GM21390 (cell line): ENCODE measurements at regions not wholly inside any gene's neighbourhood (a gene's known extent, or its start where the extent isn't known, plus 50 kb on each side); places are given as distances from the start of the nearest gene placed in this dataset.

ENCODE experiments used
- ATAC-seq: cut with Tn5 transposase; IDR thresholded peaks from one replicate; pipeline ENCODE4 v1.9.1; 2021; ENCODE audit not compliant: unreplicated experiment

DNA sequence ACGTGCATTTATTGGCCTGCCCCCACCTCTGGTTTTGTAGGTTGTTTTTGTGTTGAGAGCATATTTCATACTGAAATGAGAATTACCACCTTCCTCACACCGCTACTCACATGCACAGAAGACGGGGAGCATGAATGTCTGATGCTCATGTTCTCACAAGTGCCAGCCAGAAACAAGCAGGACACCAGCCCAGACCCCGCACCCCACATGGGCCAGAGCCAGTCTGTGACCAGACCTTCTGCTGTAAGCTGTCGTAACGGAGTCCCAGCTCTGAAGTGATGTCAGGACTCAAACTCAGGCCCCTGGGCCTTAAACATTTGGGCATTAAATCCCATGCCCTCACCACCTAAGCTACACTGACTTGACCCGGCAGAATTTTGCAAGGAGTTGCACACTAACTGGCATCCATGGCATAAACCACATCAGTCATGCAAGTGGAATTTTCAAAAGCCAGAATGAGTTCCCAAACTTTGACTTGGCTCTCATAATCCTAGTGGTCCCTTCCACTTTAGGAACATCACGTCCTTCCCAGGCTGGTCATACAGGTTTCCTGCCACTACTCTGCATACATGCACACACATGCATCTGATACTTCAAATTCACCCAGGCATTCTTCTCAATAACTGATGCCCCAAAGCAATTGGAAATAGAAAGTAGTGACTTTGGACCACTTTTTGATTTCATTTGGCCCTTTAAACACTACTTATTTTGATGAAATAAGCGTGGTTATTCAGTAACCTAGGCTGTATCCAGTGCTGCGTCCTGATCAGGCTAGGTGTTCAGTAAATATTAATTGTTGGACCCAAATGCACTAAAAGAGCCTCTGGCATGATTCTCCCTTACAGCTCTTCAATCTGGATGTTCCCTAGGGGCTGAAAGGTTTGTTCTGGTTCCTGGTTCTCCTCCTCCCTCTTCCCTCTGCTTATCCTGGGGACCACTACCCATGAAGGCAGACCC is 223.1 kb upstream of the ID2 start:
- ATAC-seq = no peak

GRCh38 chr2:8459474-8459873 is 222.4 kb upstream of the ID2 start:
- ATAC-seq = no peak

DNA sequence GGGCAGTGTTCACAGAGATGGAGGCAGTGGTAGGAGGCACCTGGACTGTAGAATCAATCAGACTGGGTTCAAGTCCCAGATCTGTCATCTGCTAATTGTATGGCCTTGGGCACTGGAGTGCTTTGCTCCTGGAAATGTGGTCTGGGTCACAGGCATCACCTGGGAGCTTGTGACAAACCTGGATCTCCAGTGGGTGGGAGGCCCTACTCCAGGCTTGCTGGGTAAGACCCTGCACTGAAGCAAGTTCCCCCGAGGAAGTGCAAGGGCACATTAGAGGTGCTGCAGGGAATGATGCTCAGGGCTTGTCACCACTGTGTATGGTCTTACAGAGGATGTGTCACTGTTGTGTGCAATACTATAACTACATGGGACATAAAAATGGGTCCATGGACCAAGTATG is 220.5 kb upstream of the ID2 start:
- no peak for ATAC-seq

DNA sequence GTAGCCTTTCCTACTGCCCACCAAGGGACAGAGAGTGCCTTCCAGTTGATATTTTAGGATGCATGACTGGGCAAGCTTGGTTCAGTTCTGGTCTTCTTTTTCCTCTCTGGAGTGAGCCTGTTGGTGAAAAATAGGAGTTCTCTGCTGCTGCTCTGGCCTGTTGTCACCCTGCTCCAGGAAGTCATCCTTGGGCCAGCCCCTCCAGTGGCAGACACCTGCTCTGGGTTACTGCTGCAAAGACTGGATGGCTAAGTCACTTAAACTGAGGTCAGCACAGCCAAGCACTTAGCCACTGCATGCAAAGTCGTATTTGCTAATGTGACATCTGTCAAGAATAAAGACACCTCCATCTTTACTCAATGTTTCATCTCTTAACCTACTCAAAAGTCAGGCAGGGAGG is 219.6 kb upstream of the ID2 start:
- ATAC-seq = no peak

GRCh38 chr2:8462899-8463648 is 218.8 kb upstream of the ID2 start:
- ATAC-seq = no peak

GRCh38 chr2:8465560-8465959 is 216.3 kb upstream of the ID2 start:
- ATAC-seq = no peak

DNA sequence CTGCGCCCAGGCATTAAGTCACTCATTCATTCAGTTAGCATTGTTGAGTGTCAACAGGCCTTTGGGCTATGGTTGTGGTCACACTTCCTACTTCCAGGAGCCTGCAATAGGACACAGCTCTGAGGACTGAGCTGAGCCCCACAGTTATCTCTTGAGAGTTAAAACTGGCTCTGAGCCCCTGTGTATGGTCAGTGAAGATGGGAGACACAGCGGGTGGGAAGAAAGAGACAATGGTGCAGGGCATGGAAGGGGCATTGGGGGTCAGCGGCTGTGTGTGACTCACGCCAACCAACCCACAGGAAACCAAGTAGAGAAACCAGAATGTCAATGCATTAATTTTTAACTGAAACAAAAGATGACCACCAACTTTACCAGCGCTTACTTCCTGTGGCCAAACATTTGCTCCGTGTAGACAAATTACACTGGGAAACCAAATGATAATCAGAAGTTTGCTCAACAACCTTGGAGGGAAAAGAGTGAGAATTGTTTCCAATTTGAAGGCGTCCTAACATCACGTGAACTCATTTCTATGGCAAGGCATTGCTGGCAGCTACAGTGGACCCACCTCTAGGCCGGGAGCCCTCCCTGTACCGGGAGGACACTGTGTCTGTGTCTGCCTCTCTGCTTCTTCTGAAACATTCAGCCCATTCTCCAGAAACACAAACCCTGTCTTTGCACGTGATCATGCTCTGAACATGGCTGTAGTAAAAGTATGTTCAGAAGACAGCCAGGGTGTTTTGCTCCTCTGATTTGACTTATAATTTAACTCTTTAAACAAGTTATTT is 212.0 kb upstream of the ID2 start:
- no peak for ATAC-seq

DNA sequence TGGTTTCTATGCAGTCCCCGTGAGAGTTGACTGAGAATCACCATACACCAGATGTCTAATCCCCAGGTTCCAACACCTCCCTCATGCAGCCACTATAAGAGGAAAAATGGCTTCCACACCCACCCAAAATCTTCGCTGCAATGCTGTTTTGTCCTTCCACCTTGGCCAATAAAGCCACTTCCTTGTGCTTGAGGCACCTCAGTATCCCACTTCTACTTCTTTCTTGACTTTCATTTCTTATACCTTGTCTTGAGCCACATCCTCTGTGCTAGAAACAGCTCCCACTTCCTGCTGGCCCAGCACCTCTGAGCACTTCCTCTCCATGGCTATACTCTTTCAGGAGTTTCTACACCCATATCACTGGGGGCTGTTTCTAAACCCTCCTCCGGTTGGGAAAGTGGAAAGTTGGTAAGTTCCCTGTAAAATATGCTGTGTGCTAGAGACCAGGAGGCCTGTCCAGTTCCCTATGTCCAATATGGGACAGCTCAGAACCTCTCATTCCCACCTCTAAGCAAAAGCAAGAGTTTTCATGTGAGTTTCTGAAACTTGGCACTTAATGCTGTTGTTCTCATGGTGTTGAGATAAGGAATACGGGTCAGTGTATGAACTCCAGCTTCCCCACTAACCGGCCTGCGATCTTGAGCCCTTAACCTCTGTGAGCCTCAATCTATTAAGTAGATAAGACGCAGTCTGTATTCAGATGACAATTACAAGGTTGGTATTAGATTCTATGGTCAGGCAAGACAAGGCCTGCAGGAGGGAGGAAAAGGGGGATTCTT is 209.1 kb upstream of the ID2 start:
- peak; percentile 67 for ATAC-seq

GRCh38 chr2:8475349-8476031 is 206.4 kb upstream of the ID2 start:
- no peak for ATAC-seq

DNA sequence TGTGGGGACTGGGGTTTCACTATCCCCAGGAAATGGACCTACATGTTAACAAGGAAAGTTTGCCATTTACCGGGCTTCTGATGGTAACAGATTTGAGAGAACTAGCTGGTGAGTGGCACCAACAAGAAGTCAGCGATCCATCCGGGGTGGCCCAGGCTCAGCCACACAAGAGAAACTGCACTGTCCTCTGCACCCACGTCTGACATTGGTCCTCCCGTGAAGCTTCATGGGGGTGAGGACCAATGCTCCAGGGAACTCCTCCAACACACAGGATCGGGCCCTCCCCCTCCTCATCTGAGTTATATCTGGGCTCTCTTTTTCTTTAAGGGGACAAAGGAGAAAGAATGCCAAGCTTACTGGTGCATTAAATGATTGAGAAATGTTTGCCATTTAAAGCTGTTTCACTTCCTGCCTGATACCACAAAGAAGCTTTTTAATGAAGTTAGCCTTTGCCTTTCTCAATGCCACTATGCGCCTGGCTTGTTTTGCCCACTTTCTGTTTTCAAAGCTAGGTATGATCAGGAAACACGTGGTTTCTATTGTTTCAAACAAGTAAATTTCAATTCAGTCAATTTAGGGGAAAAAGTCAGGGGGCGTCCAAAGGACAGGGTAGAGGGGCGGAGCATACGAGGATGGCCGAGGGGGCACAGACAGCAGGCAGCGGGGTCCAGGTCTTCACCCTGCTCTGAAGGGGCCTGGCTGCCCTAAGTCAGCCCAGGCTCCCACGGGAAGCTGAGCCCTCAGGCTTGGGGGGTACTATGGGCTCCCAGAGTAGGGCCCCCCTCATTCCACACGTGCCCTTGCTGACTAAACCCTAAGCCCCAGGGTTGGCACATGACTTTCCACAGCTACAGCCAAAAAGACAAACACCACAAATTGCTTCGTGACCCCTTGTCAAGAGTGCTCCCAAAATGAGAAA is 204.0 kb upstream of the ID2 start:
- ATAC-seq = peak; percentile 56

- no peak for ATAC-seq
These were observed 203.4 kb upstream of the ID2 start for GRCh38 chr2:8478471-8478793.

DNA sequence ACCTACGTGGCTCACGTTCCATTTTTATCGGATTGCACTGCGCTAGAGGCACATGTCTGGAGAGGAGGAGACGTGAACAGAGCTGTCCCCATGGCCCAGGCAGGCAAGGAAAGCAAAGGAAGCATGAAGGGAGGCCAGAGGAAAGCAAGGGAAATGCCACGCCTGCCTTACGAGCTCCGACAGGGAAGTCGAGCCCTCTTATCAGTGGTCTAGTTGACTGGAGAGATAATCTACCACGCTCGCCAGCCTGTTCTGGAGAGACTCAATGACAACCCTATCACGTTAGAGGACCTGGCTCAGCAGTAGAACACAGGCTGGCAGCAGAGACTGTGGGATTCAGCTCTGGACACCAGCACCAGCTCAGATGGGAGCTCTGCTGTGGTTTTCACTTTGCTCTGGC is 202.6 kb upstream of the ID2 start:
- no peak for ATAC-seq

DNA sequence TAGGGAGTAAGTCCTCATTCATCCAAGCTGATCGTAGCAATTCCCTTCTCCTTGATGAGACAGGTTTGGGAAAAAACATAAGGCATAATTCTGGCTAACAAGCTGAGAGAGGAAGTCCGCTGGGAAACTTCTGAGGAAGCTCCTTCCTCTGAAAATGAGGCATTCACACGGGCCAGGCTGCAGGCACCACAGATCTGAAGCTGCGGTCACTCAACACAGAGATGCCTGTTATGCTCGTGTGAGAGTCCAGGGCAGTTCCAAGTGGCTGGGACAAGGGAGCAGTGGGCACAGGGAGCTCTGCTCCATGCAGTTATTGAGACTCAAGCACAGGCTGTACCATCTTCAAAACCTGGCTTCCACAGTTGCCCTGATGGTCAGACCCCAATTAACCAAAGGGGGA is 200.9 kb upstream of the ID2 start:
- ATAC-seq = no peak

DNA sequence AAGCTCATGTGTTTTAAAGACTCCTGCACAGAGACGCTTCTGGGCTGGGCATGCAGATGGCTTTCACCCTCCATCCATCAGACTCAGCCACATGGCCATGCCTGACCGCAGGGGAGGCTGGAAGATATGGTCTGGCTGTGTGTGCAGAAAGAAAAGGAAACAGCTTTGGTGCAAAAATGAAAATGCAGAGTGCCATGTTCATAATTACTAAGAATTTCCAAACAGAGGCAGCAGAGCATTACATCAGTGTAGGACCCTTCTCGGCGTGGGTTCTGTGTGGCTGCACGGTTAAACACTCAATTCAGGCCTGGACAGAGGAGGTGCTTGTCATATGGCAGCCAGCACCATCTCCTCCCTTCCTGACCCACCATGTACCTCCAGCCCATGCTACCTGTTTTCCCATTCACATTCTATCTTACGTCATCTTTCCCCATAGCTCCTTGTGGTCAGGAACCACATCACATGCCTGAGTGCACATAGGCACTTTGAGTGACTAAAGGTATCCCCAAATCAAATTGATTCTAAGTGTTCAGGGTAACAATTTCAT is 200.3 kb upstream of the ID2 start:
- ATAC-seq = peak; percentile 56

- no peak for ATAC-seq
These were observed 199.4 kb upstream of the ID2 start for GRCh38 chr2:8482432-8482831.

DNA sequence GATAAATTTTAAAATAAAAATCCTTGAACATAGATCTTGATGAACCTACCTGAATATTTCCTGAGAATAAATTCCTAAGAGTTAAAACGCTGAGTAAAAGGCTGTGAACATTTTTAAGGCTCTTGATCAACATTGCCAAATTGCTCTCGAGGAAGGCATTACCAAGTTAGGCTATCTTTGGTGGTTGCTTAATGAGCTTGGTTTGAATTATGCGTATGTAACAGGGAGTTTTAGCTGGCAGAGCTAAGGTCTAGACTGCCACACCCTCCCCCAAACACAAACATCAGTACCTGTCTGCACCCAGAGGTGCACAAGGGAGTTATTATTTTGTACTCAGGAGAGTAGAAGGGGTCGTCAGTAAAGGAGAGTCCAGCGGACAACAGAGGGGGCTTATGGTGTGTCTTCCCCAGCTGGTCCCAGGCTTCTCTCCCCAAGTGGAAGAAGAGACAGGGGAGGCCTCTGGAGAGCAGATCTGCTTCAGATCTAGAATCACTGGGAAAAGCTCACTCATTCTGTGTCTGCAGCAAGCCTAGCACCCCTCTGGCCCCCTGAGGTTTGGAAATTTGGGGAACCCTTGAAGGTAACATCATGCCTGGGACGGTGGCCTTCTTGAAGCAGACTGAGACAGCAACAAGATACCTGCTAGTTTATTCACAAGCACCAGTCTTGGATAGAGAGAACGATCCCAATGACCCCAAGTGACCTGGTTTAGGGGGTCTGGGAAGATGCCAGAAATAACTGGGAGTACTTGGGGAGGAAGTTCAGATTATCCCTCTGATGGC is 197.2 kb upstream of the ID2 start:
- ATAC-seq = no peak

DNA sequence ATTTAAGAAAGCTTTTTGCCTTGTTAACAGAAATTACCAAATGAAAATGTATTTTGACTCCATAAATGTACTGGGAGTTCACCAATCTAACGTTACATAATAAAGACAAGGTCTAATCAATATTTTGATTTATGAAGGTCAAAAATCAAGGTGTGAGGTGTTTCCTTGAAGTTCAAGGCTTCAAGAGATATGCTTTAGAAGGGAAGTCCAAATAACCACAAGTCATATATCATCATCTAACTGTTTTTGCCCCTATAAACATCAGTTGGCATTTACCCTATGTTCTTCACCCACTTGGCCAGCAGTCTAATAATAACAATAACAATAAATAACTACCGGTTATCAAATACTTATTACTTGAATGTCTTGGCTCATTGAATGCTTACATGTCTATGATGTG is 196.1 kb upstream of the ID2 start:
- no peak for ATAC-seq

DNA sequence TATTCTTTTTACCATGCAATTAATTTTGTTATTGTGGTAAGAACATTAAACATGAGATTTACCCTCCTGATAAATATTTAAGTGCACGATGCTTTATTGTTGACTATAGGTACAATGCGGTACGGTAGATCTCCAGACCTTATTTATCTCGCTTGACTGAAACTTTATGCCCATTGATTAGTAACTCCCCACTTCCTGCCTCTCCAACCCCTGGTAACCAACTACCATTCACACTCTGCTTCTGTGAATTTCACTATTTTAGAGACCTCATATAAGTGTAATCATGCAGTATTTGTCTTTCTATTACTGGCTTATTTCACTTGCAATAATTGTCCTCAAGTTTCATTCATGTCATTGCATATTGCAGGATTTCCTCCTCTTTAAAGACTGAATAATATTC is 195.7 kb upstream of the ID2 start:
- no peak for ATAC-seq
